ENCODE measurements at regions not wholly inside any gene's neighbourhood (a gene's known extent, or its start where the extent isn't known, plus 50 kb on each side); places are given as distances from the start of the nearest gene placed in this dataset.

GRCh38 chr1:181257117-181257516 lies 168.6 kb downstream of the IER5 start:
- no peak for TF ChIP-seq CTCF (conservative IDR thresholded peaks at IDR 0.05; ENCODE audit: low read length)
- TF ChIP-seq EZH2phosphoT487 (IDR thresholded peaks at IDR 0.05; ENCODE audit: borderline replicate concordance, low read depth, low read length): no peak
